Peyer's patch (tissue), 4 donors: ENCODE measurements at regions not wholly inside any gene's neighbourhood (a gene's known extent, or its start where the extent isn't known, plus 50 kb on each side); places are given as distances from the start of the nearest gene placed in this dataset.
"Not testable (repeated sequence)": the region's sequence is repeated elsewhere in the genome, so short reads cannot be mapped to it uniquely, and the experiment has no call there.

Source experiments
- DNase-seq, 3 donors: peaks; one replicate each; pipeline ENCODE4 v3.0.0-alpha.2; 2017 to 2019
- H3K27ac ChIP-seq, 4 donors: fragments of 200-600 bp; sonication (generic); one replicate each; pipeline ENCODE4 v1.5.1; 2016 to 2019
- H3K27me3 ChIP-seq, 2 donors: fragments of 200-600 bp; sonication (generic); one replicate each; pipeline ENCODE4 v1.5.1; 2019
- H3K36me3 ChIP-seq, 3 donors: fragments of 200-600 bp; sonication (generic); one replicate each; pipeline ENCODE4 v1.5.1; 2016 to 2019
- H3K4me1 ChIP-seq, 4 donors: fragments of 200-600 bp; sonication (generic); one replicate each; pipeline ENCODE4 v1.5.1; 2016 to 2019
- H3K4me3 ChIP-seq, 4 donors: fragments of 200-600 bp; sonication (generic); 1 replicate in 3 of 4; 2 replicates in 1 of 4; pipeline ENCODE4 v1.5.1; 2016 to 2019; ENCODE audit warnings: mild to moderate bottlenecking in 1 of 4
- H3K9me3 ChIP-seq, 4 donors: fragments of 200-600 bp; sonication (generic); one replicate each; pipeline ENCODE4 v1.5.1; 2016 to 2019; ENCODE audit warnings: mild to moderate bottlenecking in 1 of 4
- POLR2A ChIP-seq, 2 donors: fragments of 450-650 bp; IDR thresholded peaks; one replicate each; pipeline ENCODE4 v1.5.1; 2017; ENCODE audit warnings: antibody characterized with exemption in 2 of 2, mild to moderate bottlenecking in 2 of 2, moderate library complexity in 2 of 2
- TF ChIP-seq, protein P1 (sequence below), 6 experiments: fragments of 450-650 bp in 4 of 6; fragments of 200-600 bp in 2 of 6; sonication (generic) in 1 of 6; IDR thresholded peaks; one replicate each; pipeline ENCODE4 v1.5.1; 2017 to 2019; ENCODE audit warnings: antibody characterized with exemption in 6 of 6, mild to moderate bottlenecking in 3 of 6, moderate library complexity in 1 of 6

DNA sequence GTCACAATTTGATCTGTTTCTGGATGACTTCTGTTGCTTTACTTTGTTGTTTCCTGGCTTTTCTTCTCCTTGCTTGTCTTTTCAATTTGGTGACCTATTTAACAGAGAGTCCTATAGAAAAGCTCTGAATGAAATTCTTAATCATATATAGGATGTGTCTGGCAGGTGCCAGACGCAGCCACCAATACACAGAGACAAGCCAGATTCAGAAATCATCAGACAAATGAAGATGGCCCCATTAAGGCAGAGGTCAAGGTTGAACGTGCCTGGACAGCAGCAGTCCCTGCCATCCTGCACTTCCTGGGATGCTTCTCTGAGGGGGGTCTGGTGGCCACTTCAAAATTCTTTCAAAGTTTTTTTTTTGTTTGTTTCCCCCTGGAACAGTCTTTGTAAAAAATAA is 846.7 kb upstream of the COBL start:
- Histone ChIP-seq H3K9me3 (no peaks in the 10 kb centered on the region), H3K27me3 (no peaks in the 10 kb centered on the region), H3K27ac (no peak overlapping the region), H3K36me3 (no peaks in the 10 kb centered on the region), H3K4me1 (no peaks in the 10 kb centered on the region), H3K4me3 (no peak overlapping the region)
- TF ChIP-seq POLR2A (IDR thresholded peaks at IDR 0.05) = no peak
- TF ChIP-seq, protein P1, sequence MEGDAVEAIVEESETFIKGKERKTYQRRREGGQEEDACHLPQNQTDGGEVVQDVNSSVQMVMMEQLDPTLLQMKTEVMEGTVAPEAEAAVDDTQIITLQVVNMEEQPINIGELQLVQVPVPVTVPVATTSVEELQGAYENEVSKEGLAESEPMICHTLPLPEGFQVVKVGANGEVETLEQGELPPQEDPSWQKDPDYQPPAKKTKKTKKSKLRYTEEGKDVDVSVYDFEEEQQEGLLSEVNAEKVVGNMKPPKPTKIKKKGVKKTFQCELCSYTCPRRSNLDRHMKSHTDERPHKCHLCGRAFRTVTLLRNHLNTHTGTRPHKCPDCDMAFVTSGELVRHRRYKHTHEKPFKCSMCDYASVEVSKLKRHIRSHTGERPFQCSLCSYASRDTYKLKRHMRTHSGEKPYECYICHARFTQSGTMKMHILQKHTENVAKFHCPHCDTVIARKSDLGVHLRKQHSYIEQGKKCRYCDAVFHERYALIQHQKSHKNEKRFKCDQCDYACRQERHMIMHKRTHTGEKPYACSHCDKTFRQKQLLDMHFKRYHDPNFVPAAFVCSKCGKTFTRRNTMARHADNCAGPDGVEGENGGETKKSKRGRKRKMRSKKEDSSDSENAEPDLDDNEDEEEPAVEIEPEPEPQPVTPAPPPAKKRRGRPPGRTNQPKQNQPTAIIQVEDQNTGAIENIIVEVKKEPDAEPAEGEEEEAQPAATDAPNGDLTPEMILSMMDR (IDR thresholded peaks at IDR 0.05) = no peak
- DNase-seq = no peak

DNA sequence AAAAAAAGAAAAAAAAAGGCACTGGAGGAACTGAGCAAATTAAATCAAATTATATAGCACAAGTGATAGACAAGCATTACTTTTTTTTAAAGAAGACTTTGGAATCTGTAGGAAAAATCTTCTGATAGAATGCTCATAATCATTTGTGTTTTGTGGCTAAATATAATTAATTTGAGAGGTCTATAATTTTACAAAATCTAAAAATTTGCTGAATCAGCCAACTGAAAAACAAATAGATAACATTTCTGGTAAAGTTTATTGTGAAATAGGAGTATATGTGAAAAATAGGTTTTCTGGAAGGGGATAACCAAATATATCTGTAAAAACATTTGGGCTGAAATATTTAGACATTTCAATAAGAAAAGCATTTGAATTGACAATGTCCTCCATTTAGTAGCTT is 844.9 kb upstream of the COBL start:
- DNase-seq = no peak
- Histone ChIP-seq H3K4me1 (no peaks in the 10 kb centered on the region), H3K27ac (no peak overlapping the region), H3K36me3 (no peaks in the 10 kb centered on the region), H3K4me3 (no peak overlapping the region), H3K9me3 (no peaks in the 10 kb centered on the region), H3K27me3 (no peaks in the 10 kb centered on the region)
- no peak for TF ChIP-seq POLR2A (IDR thresholded peaks at IDR 0.05)
- TF ChIP-seq, protein P1 (IDR thresholded peaks at IDR 0.05) = no peak

DNA sequence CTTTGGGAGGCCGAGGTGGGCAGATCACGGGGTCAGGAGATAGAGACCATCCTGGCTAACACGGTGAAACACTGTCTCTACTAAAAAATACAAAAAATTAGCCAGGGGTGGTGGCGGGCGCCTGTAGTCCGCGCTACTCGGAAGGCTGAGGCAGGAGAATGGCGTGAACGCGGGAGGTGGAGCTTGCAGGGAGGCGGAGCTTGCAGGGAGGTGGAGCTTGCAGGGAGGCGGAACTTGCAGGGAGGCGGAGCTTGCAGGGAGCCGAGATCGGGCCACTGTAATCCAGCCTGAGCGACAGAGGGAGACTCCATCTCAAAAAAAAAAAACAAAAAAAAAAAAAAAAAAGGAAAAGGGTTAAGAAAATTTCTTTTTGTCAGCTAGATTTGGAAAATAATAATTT is 842.8 kb upstream of the COBL start:
- not testable (repeated sequence) for H3K27me3 ChIP-seq, H3K27ac ChIP-seq, H3K4me1 ChIP-seq, H3K9me3 ChIP-seq, H3K4me3 ChIP-seq, H3K36me3 ChIP-seq, DNase-seq

DNA sequence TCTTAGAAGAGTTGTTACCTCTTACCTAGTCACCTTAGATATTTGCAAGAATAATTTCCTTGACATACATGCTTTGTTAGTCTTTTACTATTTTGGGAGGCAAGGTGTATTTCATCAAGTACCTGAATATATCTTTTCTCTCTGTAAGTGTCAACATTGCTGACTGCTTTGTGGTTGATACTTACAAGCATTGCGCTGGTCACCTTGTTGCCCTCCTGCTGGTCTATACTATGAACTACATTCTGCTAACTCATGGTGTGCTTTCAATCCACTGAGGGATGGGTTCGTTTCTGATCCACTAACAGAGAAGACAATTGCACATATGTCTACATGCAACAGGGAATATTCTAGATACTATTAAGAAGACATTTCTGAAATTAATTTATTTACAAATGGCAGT is 837.8 kb upstream of the COBL start:
- Histone ChIP-seq H3K4me1 (no peaks in the 10 kb centered on the region), H3K4me3 (no peak overlapping the region), H3K27ac (no peak overlapping the region), H3K36me3 (no peaks in the 10 kb centered on the region), H3K27me3 (no peaks in the 10 kb centered on the region), H3K9me3 (no peaks in the 10 kb centered on the region)
- no peak for DNase-seq
- TF ChIP-seq, protein P1 (IDR thresholded peaks at IDR 0.05) = no peak
- TF ChIP-seq POLR2A (IDR thresholded peaks at IDR 0.05) = no peak

DNA sequence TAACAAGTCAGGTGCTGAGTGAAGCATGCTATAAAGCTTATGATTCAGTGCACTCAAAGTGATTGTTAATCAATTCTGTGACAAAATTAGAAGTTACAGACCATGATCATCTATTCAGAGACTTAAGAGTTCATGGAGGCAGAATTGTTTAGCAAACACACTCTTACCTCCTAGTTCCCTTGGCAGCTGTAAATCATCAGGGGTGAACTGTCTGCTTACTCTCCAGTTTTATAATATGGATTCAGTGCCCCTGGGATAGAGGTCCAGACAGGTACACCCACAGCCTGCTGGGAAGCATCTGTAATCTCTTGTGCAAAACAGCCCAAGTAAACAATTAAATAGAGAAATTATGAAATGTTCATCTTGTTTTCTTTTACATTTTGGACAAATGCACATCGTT is 835.0 kb upstream of the COBL start:
- TF ChIP-seq POLR2A (IDR thresholded peaks at IDR 0.05) = no peak
- TF ChIP-seq, protein P1 (IDR thresholded peaks at IDR 0.05) = no peak
- H3K4me1 ChIP-seq = no peaks in the 10 kb centered on the region
- H3K36me3 ChIP-seq = no peaks in the 10 kb centered on the region
- no peak overlapping the region for H3K4me3 ChIP-seq
- H3K9me3 ChIP-seq = no peaks in the 10 kb centered on the region
- no peak for DNase-seq
- no peaks in the 10 kb centered on the region for H3K27me3 ChIP-seq
- no peak overlapping the region for H3K27ac ChIP-seq

DNA sequence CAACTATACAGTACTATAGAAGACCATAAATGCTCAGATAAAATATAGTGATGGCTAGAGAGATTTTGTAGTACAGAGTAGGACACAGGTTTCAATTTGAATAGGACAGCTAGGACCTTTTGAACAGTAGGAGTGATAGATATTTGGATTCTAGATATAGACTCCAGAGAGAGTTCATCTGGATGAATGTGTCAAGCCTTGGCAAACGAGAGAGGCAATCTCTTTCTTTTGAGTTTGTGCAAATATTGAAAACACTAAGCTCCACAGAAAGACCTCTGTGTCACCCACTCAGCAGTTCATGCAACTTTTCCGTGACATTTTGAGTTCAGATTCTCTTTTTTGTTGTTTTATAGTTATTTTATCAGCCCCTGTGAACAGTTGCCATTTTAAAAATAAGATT is 834.3 kb upstream of the COBL start:
- no peaks in the 10 kb centered on the region for H3K9me3 ChIP-seq
- TF ChIP-seq POLR2A (IDR thresholded peaks at IDR 0.05) = no peak
- TF ChIP-seq, protein P1 (IDR thresholded peaks at IDR 0.05) = no peak
- H3K4me3 ChIP-seq = no peak overlapping the region

More for the DNA sequence above, 834.3 kb upstream of the COBL start:
- DNase-seq = no peak
- H3K27me3 ChIP-seq = no peaks in the 10 kb centered on the region
- no peaks in the 10 kb centered on the region for H3K36me3 ChIP-seq
- no peak overlapping the region for H3K27ac ChIP-seq
- no peaks in the 10 kb centered on the region for H3K4me1 ChIP-seq
